HG02884 (cell line): ENCODE measurements at regions not wholly inside any gene's neighbourhood (a gene's known extent, or its start where the extent isn't known, plus 50 kb on each side); places are given as distances from the start of the nearest gene placed in this dataset.
"Not testable (repeated sequence)": the region's sequence is repeated elsewhere in the genome, so short reads cannot be mapped to it uniquely, and the experiment has no call there.

Source experiments
- ATAC-seq: cut with Tn5 transposase; IDR thresholded peaks from one replicate; pipeline ENCODE4 v1.9.1; 2021; ENCODE audit warnings: mild to moderate bottlenecking, moderate library complexity; ENCODE audit not compliant: unreplicated experiment

DNA sequence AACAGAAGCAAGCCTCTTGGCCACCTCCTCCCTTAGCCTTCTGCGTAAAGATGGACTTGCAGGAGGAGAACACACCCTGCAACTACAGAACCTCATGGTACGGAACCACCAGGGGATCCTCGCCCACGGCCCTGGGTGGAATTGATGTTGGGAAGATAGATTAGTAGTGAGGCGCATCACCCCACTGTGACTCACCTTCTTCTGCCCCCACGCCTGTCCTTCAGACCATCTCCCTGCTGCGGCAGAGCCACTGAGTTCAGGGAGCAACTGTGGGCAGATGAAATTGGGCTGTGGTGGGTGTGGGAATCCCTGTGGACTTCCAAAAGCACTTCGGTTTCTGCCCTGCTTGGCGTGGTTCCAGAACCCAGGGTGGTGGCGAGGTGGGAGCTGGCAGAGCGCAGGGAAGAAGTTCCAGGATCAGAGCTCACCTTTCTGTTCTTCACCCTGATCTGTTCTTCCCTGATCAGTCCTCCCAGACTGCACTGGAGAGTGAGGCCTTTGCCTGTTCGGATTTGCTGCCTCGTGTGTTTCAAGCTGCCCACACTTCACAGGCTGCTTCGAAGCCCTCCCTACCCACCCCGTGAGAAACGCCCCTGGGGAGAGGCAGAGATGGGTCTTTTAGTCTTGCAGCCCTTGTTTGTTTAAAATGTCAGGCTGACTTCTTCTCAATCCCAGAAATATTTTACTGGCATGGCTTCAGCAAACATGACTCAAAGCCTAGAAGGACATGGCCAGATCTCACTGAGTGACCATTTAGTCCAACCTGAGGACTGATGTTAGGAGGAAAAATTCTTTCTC lies 92.8 kb upstream of the MLN start:
- ATAC-seq: no peak

DNA sequence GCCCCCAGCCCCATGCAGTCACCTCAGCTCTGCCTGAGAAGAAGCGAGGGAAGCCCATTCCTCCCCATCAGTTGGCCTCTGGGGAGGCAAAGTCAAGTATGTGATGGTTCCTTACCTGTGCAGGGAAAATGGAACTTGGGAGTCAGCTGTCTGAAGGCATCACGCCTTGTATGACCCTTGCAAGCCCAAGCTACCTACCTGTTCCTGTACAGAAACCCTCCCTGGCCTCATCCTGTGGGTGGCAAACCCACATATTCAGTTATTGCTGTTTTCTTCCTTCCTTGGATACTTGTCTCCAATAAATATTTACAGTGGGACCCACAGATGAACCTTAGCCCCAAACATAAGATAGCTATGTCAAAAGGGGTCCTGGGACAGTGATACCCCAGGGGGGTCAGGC lies 92.2 kb upstream of the MLN start:
- no peak for ATAC-seq

DNA sequence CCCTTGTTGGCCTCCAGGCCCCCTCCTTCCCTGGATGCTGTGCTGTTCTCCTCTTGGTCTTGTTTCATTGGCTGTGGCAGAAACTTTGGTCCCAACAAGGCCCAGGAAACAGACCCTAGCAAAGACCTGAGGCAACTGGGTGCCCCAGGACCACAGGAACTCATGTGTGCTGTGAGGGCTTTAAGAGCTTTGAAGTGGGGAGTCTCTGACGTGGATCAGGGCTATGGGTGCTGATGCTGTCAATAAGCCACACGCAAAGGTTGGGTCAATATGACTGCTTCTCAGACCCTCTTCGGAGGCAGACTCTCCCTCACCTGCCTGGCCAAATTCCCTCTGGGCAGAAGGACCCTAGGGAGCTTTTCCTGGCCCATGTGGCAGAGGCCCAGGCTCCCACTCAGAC lies 91.5 kb upstream of the MLN start:
- no peak for ATAC-seq

DNA sequence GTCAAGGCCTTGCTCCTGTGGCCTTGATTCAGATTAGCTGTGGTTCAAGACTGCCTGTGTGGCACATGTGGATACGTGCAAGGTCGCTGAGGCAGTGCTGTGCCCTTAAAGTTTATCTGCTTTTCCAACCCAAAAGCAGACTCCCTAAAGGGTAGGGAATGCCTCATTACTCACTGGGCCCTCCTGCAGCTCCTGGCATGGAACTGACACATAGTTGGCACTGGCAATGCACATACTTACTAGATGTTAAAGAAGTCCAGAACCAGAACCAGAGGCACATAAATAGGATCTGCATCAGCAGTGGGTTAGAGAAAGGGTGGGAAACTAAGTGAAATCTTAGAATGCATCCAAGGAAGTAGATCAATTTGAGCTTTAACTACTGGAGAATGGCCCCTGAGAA lies 90.6 kb upstream of the MLN start:
- ATAC-seq: no peak

DNA sequence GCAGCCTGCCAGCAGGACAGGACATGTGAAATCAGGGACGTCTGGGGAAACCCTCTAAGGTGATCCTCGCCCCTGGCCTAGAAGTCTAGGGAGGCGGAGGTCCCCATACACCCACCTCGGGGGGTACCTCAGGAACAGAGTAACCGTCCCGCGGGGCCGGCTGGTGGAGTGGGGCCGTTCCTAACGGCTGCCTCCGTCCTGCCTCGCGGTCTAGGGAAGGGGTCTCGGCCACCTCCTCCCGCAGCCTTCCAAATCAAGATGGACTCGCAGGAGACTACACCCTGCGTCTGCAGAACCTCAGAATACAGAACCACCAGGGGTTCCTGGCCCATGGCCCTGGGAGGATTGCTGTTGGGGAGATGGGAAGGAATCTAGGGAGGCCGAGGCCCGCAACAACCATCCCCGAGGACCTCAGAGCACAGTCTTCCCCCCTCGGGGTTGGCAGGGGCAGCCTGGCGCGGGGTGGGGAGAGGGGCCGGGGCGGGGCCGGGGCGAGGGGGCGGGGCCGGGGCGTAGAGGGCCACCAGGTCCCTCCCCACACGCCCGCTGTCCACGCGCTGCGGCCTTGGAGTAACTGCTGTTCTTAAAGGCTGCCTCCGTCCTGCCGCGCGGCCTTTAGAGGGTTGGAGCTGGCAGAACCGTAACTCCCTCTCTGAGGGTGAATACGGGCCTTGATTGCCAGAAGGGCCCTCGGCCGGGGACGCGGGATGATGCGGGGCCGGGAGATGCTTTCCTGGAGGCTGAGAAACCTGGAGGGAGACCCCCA lies 89.0 kb upstream of the MLN start:
- no peak for ATAC-seq

DNA sequence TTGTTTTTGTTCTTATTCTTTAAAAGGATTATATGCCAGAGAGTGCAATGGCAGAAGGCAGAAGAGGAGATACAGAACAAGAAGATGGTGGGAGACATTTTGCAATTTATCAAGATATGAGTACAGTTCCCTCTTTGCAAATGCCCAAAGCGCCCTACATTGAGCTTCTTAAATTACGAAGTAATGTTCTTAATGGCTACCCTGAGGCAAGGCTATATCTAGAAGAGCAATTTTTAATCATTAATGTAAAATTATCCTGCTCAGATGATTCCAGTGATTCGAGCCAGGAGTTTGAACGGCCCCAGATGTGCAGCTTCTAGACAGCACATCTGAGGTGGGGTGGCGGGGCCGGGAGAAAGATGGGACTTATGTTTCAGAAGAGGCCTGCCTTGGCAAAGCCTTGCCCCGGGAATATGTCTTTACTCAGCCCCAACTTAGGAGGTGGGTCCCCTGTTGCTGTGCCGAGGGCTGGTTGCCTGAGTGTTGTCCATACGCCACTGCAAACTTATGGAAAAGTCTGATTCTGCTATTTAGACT lies 84.9 kb upstream of the MLN start:
- no peak for ATAC-seq

DNA sequence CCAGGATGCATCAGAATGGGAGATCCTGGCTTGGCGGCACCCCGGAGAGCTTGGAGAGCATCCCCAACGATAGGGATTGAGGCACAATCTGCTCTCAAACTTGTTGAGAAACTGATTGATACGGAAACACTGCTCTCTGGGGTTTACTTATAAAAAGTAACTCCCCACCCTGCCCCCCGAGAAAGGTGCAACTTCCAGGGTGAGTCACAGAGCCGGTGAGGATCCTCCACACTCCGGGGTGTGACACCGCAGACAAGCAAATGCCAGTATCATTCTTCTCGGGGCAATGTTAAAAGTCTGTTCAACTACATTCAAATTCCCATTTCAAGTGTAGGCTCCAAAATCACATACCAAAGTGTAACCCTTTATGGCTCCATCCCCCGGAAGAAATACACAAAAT lies 84.4 kb upstream of the MLN start:
- no peak for ATAC-seq

DNA sequence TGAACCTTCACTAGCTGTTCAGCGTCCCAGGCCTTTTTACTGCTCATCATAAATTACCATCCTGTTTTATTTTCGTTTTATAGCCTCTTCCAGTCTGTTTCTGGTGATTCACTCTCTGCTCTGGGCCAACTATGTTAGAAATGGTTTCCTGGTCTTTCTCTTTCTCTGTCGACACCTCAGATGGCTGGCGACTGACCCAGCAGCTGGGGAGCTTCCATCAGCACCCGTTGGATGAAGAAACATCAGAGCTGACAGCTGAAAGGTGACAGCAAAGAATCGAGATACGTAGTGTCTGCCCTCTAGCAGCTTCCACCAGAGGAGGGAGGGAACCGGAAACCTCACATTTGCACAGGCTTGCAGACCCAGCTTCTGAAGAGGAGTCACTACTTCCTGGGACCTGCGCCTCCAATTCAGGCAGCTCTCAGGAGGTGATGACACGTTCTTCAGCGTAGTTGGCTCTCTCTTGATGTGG lies 82.9 kb upstream of the MLN start:
- ATAC-seq: no peak

DNA sequence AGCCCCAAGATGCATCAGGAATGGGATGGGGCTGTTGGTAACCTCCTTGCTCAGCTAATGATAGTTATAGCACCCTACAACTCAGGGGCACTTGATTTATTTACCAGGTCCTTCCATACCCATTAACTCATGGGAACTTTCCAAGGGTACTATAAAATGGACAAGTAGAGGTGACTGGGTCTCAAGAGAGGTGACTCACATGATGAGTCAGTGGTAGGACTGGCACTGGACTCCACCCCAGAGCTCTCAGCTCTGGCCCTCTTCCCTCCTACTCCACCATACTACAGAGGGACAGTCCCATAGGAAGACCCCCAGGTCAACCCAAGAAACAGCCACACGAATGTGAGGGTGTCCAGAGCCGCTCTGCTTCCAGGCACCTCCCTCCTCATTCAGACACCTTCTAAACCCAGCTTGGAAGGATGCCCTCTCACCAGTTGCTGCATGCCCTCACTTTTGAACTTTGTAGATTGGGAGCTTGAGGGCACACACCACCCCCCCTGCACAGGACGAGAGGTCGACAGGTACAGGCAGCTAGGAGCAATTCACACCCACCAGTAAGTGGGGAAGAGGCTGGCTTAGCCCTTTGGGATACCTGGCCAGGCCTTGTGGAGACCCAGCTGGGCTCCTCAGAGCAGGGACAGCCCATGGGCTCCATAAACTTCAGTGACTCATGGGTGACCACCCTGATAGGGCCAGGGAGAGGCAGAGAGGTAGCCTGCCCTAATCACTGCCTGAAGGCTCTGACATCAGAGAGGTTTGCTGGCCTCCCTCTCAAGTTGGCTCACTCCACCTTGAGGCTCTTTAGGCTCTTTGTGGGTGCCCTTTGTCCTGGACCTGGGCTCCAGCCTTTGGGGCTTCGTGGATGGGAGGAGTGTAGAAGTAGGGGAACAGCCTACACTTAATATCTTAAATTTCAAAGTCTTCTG lies 81.6 kb upstream of the MLN start:
- no peak for ATAC-seq

DNA sequence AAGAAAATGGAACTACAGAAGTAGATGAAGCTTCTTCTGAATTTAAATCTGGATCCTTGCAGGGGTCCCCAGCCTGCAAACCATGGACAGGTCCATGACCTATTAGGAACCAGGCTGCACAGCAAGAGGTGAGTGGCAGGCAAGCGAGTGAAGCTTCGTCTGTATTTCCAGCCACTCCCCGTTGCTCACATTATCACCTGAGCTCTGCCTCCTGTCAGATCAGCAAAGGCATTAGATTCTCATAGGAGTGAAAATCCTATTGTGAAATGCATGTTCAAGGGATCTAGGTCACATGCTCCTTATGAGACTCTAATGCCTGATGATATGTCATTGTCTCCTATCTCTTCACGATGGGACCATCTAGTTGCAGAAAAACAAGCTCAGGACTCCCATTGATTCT lies 79.8 kb upstream of the MLN start:
- not testable (repeated sequence) for ATAC-seq

DNA sequence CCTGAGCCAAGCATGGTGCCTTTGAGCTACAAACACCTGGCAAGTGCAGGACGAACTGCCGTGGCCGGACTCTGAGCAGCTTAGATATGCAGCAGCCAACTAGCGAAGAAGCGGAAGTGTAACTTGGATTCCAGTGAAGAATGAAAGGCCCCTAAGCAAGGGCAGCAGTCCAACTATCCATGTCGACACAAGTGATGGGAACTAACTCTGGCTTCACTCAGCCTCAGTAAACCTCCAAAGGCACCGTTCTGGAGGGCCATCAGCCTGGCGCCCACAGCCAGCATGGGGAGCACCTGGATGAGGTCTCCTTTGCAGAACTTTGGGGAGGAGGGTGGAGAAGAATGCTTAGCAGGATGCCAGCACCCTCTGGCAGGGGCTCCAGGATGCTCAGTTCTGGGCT lies 78.4 kb upstream of the MLN start:
- no peak for ATAC-seq

DNA sequence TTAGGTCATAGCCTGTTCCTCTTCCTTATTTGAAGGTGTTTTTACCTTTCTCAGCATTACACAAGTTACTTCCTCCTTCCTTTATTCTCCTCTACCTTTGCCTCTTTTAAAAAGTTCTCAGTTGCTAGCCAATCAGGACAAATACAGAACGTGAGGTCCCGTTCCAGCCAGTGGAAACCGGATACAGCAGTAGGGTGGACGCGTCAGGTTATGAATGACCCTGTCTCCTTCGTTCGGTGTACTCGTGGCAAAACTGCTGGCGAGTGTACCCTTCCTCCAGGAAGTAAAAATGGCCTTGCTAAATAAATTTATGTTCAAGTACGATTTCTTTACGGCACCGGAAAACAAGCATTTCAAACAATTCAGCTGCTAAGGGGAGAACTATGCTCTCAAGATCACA lies 77.0 kb upstream of the MLN start:
- no peak for ATAC-seq

DNA sequence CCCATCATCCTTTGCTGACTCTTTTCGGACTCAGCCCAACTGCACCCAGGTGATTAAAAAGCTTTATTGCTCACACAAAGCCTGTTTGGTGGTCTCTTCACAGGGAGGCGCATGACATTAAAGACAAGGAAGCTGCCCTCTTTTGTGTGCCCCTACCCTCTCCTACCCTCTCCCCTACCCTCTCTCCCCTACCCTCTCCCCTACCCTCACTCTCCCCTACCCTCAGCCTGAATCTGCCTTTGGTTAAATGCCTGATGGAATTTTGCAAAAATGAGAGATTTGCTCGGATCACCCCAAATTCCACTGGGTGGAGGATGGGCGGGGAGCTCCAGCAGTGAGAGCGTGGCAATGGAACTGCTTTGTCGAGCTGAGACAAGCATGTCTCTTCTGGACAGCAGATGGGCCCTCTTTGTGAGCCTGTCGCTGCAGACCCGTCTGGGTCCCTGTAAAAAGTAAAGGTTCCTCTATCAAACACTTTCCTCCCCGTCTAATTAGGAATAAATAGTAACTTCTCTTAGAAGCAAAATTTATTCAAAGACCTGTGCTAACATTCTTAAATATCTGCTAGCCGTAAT lies 76.4 kb upstream of the MLN start:
- no peak for ATAC-seq

DNA sequence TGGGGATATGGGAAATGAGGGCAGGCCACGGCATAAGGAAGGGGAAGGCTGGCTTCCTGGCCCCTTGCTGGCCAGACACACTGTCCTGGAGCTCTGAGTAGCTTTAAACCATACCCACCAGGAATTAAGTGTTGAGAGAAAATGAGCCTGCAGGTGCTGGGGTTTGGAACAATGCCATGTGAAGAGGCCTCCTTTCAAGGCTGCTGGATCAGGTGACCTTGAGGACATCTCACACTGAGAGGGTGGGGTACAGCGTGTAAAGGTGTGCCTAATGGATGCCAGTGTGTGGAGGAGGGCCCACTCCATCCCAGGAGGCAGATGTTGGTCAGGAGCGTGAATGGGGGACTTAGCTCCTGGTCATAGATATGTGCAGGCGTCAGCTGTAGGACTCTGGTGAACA lies 74.8 kb upstream of the MLN start:
- ATAC-seq: no peak

DNA sequence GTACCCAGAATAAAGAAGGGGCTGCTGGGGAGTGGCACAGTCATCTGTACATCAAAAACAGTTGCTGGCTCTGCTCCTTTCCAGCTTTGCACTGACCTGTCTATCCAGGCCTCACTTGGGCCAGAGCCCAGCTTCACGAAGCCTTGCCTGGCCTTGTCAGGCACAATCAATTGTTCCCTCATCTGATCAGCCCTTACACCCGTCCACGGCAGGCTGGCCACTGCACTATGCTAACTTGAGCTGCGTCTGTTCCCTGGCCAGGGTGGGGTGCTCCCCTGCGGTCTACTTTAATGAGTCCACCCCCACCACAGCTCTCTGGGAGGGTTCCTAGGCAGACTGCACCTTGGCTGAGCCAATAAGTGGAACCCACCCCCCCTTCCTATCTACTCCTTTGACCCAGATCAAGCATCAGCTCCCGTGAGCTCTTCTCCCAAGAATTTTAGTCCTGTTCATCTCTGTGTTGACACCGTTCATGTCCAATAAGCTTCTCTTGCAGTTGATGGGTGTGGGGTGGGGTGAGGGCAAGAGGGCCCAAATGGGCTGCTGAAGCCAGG lies 74.3 kb upstream of the MLN start:
- ATAC-seq: no peak

DNA sequence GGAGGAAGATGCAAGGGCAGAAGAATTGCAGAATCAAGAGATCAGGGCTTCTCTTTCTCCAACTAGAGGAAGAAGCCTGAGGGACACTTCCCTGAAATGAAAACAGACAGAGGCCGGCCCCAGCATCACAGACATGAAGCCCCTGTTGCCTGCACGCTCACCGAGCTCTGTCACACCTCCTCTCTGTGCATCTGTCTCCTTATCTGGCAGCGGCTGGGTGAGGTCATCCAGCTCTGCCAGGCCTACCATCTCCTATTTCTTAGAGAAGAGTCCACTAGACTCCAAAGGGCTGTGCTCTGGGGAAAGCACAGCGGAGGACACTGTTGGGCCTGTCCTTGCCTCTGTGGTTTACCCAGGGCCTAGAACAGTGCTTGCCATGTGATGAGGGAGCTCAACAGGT lies 71.9 kb upstream of the MLN start:
- no peak for ATAC-seq

DNA sequence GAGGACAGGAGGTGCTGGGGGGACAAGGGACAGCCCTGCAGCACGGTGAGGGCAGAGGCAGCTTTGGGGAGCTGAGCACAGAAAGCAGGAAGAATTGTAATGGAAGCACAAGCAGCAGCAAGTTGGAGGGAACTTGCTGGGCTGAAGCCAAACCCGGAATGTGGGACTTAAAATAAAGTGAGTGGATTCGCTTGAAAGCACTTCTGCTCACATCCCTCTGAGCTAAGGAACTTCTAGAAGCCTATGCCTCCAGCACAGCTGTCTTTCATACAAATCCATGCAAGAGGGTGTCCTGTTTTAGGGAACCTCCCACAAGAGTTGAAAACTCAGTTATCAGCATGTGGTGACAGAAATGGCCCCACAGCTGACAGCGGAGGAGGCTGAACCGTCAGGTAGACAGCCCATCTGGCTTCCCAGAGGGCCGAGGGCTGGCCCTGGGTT lies 71.4 kb upstream of the MLN start:
- ATAC-seq: no peak

DNA sequence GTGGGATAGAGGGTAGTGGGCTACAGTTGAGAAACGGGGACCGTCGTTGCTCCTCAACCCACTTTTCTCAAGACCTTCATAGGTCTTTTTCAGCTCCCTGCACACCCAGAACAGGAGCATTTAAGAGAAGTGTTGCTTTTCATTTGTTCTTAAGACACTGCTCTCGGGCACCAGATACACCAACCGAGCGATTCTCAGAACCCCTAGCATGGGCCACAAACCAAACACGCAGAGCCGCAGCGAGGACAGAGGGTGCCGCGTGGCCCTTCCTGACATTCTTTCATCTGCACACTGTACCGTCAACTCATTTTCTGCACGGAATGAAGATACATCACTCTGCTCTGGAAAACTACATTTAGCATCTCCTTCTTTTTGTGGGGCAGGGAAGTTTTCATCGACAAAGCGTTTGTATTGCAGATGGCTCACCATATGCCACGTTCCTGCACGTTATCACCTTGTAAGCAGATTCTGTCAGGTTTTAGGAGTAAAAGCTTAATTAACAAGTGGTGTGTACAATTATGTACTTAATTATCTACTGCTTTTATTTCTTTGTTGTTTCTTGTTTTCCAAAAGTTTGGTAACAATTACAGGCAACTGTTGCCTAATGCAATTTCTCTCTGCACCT lies 70.4 kb upstream of the MLN start:
- ATAC-seq: no peak

DNA sequence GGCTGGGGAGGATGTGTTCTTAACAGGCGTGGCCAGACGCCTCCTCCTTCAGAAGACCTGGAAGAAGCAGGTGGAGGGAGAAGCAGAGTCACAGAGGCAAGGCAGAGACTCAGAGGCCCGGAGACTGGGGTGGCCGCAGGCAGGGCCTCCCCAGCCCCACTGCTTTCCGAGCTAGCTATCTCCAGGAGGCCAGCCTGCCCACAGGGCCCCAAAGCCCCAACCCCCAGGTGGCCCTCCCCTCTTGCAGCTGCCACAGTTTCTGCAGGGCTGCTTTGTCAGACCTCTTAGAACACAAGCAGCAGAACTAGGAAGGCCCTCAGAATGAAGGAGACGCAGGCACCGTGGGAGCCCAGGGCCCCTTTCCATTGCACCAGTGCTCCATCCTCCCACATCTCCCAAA lies 69.0 kb upstream of the MLN start:
- no peak for ATAC-seq
